ENCODE measurements at regions not wholly inside any gene's neighbourhood (a gene's known extent, or its start where the extent isn't known, plus 50 kb on each side); places are given as distances from the start of the nearest gene placed in this dataset.

DNA sequence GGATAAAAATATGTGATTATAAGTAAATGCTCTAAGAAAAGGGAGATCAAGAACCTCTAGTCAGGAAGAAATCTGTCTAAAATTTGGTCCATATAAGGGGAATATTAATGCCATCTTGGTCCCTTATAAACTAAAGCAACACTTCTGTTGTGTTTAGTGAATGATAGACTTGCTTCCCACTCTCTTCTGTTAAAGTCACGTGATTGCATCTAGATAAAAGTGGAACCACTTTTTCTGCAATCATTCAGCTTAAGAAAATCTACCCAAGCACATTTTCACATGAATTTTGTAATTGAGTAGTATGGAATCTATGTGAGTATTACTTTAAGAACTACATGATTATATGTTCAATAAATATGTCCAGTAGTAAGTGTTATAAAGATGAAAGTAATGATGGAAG lies 782.9 kb upstream of the MIR17HG start:
- H3K4me3 ChIP-seq (ENCODE audit: low read depth, low read length): no peak overlapping the region
- H3K27me3 ChIP-seq (ENCODE audit: control insufficient read depth, insufficient read depth, low read length): no peaks in the 10 kb centered on the region
- H3K9me3 ChIP-seq (ENCODE audit: control insufficient read depth, insufficient read depth, low read length): no peaks in the 10 kb centered on the region
- no peaks in the 10 kb centered on the region for H3K36me3 ChIP-seq (ENCODE audit: control insufficient read depth, insufficient read depth, low read length)
- H3K4me1 ChIP-seq (ENCODE audit: control insufficient read depth, insufficient read depth, low read length): no peaks in the 10 kb centered on the region
- no CpG with 5 or more reads among the region's 1 CpG for WGBS (ENCODE audit: insufficient coverage)
- no peak for DNase-seq (ENCODE audit: low read depth in 4 of 6, low spot score in 6 of 6)
- H3K27ac ChIP-seq (ENCODE audit: low read depth, low read length): no peak overlapping the region

DNA sequence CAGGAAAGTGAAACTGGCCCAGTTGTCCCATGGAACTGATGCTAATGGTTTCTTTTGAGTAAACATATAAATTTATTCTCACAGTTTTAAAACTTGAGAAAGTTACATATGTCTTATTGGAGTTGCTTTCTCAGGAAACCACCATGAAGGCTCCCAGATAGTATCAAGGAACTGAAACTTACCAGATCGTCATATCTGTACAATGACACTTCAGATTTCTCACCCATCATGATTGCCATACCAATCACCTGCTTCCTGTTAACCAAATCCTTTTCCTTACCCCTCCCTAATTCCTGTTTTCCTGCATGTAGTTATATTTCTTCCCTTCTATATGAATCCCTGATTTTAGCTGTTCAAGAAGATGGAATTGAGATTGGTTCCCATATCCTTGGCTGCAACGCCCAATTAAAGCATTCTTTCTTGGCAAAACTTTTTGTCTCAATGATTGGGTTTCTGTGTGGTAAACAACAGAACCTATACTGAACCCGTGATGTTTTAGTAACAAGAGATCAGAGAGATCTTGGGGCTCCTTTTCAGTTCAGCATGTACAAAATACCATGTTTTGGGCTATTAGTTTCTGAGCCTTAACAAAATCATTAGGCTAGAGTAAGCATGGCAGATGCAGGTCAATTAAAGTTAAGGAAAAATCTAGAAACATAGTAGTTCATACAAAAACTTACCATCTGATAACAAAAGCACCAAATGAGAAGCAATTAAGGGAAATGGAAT lies 781.3 kb upstream of the MIR17HG start:
- Histone ChIP-seq H3K36me3 (ENCODE audit: control insufficient read depth, insufficient read depth, low read length) (no peaks in the 10 kb centered on the region), H3K4me3 (ENCODE audit: low read depth, low read length) (no peak overlapping the region), H3K27ac (ENCODE audit: low read depth, low read length) (no peak overlapping the region), H3K4me1 (ENCODE audit: control insufficient read depth, insufficient read depth, low read length) (no peaks in the 10 kb centered on the region), H3K9me3 (ENCODE audit: control insufficient read depth, insufficient read depth, low read length) (no peaks in the 10 kb centered on the region), H3K27me3 (ENCODE audit: control insufficient read depth, insufficient read depth, low read length) (no peaks in the 10 kb centered on the region)
- 100% methylated on average over 1 of the region's 3 CpGs for WGBS (ENCODE audit: insufficient coverage)
- no peak for DNase-seq (ENCODE audit: low read depth in 4 of 6, low spot score in 6 of 6)

DNA sequence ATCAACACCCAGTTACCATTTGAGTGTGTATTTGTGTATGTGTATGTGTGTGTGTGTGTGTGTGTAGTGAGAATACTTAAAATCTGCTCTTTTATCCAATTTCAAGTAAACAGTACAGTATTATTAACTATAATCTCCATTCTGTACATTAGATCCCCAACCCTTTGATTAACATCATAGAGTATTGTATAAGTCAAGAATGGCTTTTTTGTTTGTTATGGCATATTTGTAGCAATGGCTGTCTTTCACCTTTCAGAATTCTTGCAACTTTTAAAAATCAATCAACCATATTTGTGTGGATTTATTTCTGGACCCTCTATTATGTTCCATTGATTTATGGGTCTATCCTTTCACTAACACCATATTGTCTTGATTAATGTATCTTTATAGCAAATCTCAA lies 779.3 kb upstream of the MIR17HG start:
- no peak overlapping the region for H3K4me3 ChIP-seq (ENCODE audit: low read depth, low read length)

DNA sequence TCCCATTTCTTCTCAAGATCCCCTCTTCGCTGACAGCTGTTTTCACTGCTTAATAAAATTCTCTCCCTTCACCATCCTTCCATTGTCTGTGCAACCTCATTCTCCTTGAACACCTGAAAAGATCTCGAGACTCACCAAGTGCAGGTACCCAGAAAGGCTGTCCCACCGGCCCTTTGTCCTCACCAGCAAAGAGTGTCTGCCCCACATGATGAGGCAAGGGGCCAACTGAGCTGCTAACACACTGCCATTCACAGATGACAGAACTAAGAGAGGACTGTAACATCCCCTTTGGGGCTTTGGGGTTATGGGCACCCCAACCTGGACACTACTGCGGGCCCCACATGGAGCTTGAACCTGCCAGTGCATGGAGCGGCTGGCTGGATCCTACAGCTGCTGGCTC lies 771.4 kb upstream of the MIR17HG start:
- H3K27me3 ChIP-seq (ENCODE audit: control insufficient read depth, insufficient read depth, low read length): no peaks in the 10 kb centered on the region
- no peak overlapping the region for H3K27ac ChIP-seq (ENCODE audit: low read depth, low read length)
- no peaks in the 10 kb centered on the region for H3K4me1 ChIP-seq (ENCODE audit: control insufficient read depth, insufficient read depth, low read length)
- WGBS (ENCODE audit: insufficient coverage): 83% methylated on average over 5 of the region's 5 CpGs
- no peak for DNase-seq (ENCODE audit: low read depth in 4 of 6, low spot score in 6 of 6)
- no peaks in the 10 kb centered on the region for H3K9me3 ChIP-seq (ENCODE audit: control insufficient read depth, insufficient read depth, low read length)
- H3K4me3 ChIP-seq (ENCODE audit: low read depth, low read length): no peak overlapping the region
- no peaks in the 10 kb centered on the region for H3K36me3 ChIP-seq (ENCODE audit: control insufficient read depth, insufficient read depth, low read length)

More for the DNA sequence above, 779.3 kb upstream of the MIR17HG start:
- Histone ChIP-seq H3K27ac (ENCODE audit: low read depth, low read length) (no peak overlapping the region), H3K27me3 (ENCODE audit: control insufficient read depth, insufficient read depth, low read length) (no peaks in the 10 kb centered on the region), H3K4me1 (ENCODE audit: control insufficient read depth, insufficient read depth, low read length) (no peaks in the 10 kb centered on the region), H3K36me3 (ENCODE audit: control insufficient read depth, insufficient read depth, low read length) (no peaks in the 10 kb centered on the region), H3K9me3 (ENCODE audit: control insufficient read depth, insufficient read depth, low read length) (no peaks in the 10 kb centered on the region)
- DNase-seq (ENCODE audit: low read depth in 4 of 6, low spot score in 6 of 6): no peak

DNA sequence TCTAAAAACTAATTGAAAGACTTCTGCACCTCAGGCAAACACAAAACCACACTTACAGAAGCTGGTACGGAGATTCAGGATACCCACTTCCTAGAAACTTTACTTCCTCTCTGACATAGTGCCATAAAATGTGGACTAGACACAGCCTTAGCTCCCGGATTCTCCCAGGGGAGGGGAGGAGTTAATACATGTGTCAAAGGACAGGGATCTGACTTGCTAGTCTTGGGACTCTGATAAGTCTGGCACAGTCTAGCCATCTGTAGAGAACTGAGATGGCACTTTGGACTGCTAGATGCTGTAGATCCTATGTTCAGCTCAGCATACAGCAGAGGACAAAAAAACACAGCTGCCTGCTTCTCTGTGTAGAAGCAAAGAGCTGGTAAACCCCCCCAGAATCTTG lies 769.8 kb upstream of the MIR17HG start:
- no peaks in the 10 kb centered on the region for H3K9me3 ChIP-seq (ENCODE audit: control insufficient read depth, insufficient read depth, low read length)
- no peak for DNase-seq (ENCODE audit: low read depth in 4 of 6, low spot score in 6 of 6)
- no peaks in the 10 kb centered on the region for H3K36me3 ChIP-seq (ENCODE audit: control insufficient read depth, insufficient read depth, low read length)
- H3K27me3 ChIP-seq (ENCODE audit: control insufficient read depth, insufficient read depth, low read length): no peaks in the 10 kb centered on the region
- H3K27ac ChIP-seq (ENCODE audit: low read depth, low read length): no peak overlapping the region
- H3K4me1 ChIP-seq (ENCODE audit: control insufficient read depth, insufficient read depth, low read length): no peaks in the 10 kb centered on the region
- 29% methylated on average over 1 of the region's 2 CpGs for WGBS (ENCODE audit: insufficient coverage)
- no peak overlapping the region for H3K4me3 ChIP-seq (ENCODE audit: low read depth, low read length)

DNA sequence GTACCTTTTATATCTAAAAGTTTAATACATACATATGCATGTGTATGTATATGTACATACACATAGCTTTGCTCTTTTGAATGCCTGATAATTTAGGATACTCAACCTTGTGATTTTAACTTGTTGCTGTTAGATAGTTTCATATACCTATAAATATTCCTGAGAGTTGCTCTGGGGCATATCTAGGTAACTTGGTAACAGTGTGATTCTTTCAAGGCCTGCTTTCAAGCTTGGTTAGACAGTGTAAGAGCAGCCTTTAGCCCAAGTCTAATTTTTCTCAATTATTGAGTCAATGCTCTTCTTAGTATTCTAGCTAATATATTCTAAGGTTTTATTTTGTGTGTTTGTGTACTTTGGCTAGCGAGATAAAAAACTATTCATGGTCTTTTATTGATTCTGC lies 762.1 kb upstream of the MIR17HG start:
- no peaks in the 10 kb centered on the region for H3K4me1 ChIP-seq (ENCODE audit: control insufficient read depth, insufficient read depth, low read length)
- H3K4me3 ChIP-seq (ENCODE audit: low read depth, low read length): no peak overlapping the region
- WGBS (ENCODE audit: insufficient coverage): no CpG with 5 or more reads among the region's 1 CpG
- no peak overlapping the region for H3K27ac ChIP-seq (ENCODE audit: low read depth, low read length)
- no peaks in the 10 kb centered on the region for H3K36me3 ChIP-seq (ENCODE audit: control insufficient read depth, insufficient read depth, low read length)
- H3K9me3 ChIP-seq (ENCODE audit: control insufficient read depth, insufficient read depth, low read length): no peaks in the 10 kb centered on the region
- no peak for DNase-seq (ENCODE audit: low read depth in 4 of 6, low spot score in 6 of 6)
- H3K27me3 ChIP-seq (ENCODE audit: control insufficient read depth, insufficient read depth, low read length): no peaks in the 10 kb centered on the region

DNA sequence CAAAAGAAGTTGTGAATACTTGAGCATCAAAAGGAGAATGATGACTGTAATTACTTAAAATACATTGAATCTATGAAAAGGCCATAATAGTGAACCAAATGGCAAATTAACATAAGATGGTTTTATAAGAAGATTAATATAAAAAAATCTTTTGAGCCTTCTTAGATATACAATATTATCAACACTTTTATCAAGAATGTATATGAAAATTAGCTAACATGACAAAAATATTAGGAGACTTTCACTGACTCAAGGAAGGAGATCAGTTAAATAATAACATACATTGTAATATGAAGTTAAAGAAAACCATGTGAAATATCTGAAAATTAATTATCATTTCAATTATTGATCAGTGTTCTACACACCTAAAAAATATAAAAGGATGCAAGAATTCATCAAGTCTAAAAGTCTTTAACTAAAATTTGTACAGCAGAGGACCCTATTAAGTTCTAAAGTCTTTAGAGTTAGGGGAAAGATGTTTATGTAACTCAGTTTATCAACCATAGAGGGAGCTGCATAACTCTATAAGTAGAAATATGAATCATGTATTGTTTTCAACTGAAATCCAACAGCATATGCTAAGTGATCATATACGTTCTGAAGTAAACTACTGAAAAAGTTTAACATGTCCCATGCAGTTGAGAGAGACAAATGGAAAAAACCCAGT lies 756.1 kb upstream of the MIR17HG start:
- Histone ChIP-seq H3K9me3 (ENCODE audit: control insufficient read depth, insufficient read depth, low read length) (no peaks in the 10 kb centered on the region), H3K4me3 (ENCODE audit: low read depth, low read length) (no peak overlapping the region), H3K36me3 (ENCODE audit: control insufficient read depth, insufficient read depth, low read length) (no peaks in the 10 kb centered on the region), H3K27ac (ENCODE audit: low read depth, low read length) (no peak overlapping the region), H3K27me3 (ENCODE audit: control insufficient read depth, insufficient read depth, low read length) (no peaks in the 10 kb centered on the region), H3K4me1 (ENCODE audit: control insufficient read depth, insufficient read depth, low read length) (no peaks in the 10 kb centered on the region)
- DNase-seq (ENCODE audit: low read depth in 4 of 6, low spot score in 6 of 6): no peak
- WGBS (ENCODE audit: insufficient coverage): no CpG with 5 or more reads among the region's 1 CpG

DNA sequence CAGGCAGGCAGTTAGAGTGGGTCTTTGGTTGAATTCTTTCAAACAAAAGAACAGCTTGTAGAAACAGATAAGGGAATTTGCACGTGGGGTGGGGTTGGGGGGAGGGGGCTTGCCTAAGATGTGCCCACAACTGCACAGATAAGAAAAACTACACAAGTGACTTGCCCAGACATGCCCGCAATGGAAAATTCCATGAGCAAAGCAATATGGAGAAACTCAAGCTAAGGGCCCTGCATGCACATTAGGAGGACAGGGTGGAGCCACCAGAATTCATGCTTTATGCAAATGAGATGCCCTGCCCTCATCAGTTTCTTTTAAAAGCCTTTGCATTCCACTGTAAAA lies 755.6 kb upstream of the MIR17HG start:
- no peak for DNase-seq (ENCODE audit: low read depth in 4 of 6, low spot score in 6 of 6)
- Histone ChIP-seq H3K27me3 (ENCODE audit: control insufficient read depth, insufficient read depth, low read length) (no peaks in the 10 kb centered on the region), H3K4me3 (ENCODE audit: low read depth, low read length) (no peak overlapping the region), H3K36me3 (ENCODE audit: control insufficient read depth, insufficient read depth, low read length) (no peaks in the 10 kb centered on the region), H3K4me1 (ENCODE audit: control insufficient read depth, insufficient read depth, low read length) (no peaks in the 10 kb centered on the region), H3K27ac (ENCODE audit: low read depth, low read length) (no peak overlapping the region), H3K9me3 (ENCODE audit: control insufficient read depth, insufficient read depth, low read length) (no peaks in the 10 kb centered on the region)
- 100% methylated on average over 1 of the region's 2 CpGs for WGBS (ENCODE audit: insufficient coverage)

DNA sequence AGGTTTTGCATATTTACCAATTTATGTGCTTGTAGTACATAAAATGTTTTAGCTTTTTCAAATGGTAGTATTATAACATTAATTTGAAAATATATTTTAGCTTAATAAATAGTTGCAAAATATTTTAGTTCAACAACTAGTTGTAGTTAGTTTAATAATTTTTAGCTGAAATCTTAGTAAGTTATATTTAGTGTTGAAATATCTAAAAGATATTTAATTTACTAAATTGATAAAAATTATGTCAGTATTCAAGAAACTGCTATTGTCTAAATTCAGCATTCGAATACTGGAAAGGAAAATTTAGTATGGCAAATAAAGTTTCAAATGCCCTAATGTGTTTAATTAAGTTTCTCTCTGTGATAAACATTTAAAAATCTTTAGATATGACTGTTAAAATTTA lies 754.5 kb upstream of the MIR17HG start:
- no peak for DNase-seq (ENCODE audit: low read depth in 4 of 6, low spot score in 6 of 6)
- H3K9me3 ChIP-seq (ENCODE audit: control insufficient read depth, insufficient read depth, low read length): no peaks in the 10 kb centered on the region
- H3K36me3 ChIP-seq (ENCODE audit: control insufficient read depth, insufficient read depth, low read length): no peaks in the 10 kb centered on the region
- WGBS (ENCODE audit: insufficient coverage): no CpG with 5 or more reads among the region's 1 CpG
- no peaks in the 10 kb centered on the region for H3K4me1 ChIP-seq (ENCODE audit: control insufficient read depth, insufficient read depth, low read length)
- H3K27me3 ChIP-seq (ENCODE audit: control insufficient read depth, insufficient read depth, low read length): no peaks in the 10 kb centered on the region
- H3K4me3 ChIP-seq (ENCODE audit: low read depth, low read length): no peak overlapping the region
- no peak overlapping the region for H3K27ac ChIP-seq (ENCODE audit: low read depth, low read length)

DNA sequence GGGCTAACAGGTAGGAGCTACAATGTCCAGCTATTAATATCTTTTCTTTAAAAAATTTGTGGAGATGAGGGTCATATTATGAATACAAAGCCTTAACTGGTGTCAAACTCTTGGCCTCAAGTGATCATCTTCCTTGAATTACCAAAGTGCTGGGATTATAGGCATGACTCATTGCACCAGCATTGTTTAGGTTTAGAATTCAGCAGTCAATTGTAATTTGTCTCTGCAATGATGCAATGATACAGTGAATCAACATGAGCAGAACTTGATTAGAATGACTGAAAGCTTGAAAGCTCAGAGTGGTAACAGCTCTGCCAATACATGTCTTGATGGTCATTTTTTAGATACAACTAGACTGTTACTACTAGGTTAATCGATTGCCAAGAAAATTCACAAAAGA lies 752.8 kb upstream of the MIR17HG start:
- no peaks in the 10 kb centered on the region for H3K36me3 ChIP-seq (ENCODE audit: control insufficient read depth, insufficient read depth, low read length)
- H3K9me3 ChIP-seq (ENCODE audit: control insufficient read depth, insufficient read depth, low read length): no peaks in the 10 kb centered on the region
- no peak for DNase-seq (ENCODE audit: low read depth in 4 of 6, low spot score in 6 of 6)
- H3K27me3 ChIP-seq (ENCODE audit: control insufficient read depth, insufficient read depth, low read length): no peaks in the 10 kb centered on the region
- H3K27ac ChIP-seq (ENCODE audit: low read depth, low read length): no peak overlapping the region
- no CpG with 5 or more reads among the region's 1 CpG for WGBS (ENCODE audit: insufficient coverage)
- H3K4me1 ChIP-seq (ENCODE audit: control insufficient read depth, insufficient read depth, low read length): no peaks in the 10 kb centered on the region
- no peak overlapping the region for H3K4me3 ChIP-seq (ENCODE audit: low read depth, low read length)

Measured in spinal cord (tissue), 9 donors.